Nephron progenitor cell (in vitro differentiated cells): ENCODE measurements at regions not wholly inside any gene's neighbourhood (a gene's known extent, or its start where the extent isn't known, plus 50 kb on each side); places are given as distances from the start of the nearest gene placed in this dataset.

ENCODE experiments used
- DNase-seq: peaks from one replicate; pipeline ENCODE4 v3.0.0; 2021
- H3K27ac Mint-ChIP-seq: 2 replicates; pipeline ENCODE4 v1.8.0; 2021; ENCODE audit warnings: mild to moderate bottlenecking, moderate library complexity, mixed read lengths
- H3K27me3 Mint-ChIP-seq: 2 replicates; pipeline ENCODE4 v1.8.0; 2021; ENCODE audit warnings: mild to moderate bottlenecking, low read depth, mixed read lengths; ENCODE audit not compliant: poor library complexity
- H3K36me3 Mint-ChIP-seq: 2 replicates; pipeline ENCODE4 v1.8.0; 2021; ENCODE audit warnings: low read depth, mixed read lengths
- H3K4me1 Mint-ChIP-seq: 2 replicates; pipeline ENCODE4 v1.8.0; 2021; ENCODE audit warnings: mixed read lengths
- H3K4me3 Mint-ChIP-seq: 2 replicates; pipeline ENCODE4 v1.8.0; 2021; ENCODE audit warnings: mild to moderate bottlenecking, moderate library complexity, mixed read lengths
- H3K9me3 Mint-ChIP-seq: 2 replicates; pipeline ENCODE4 v1.8.0; 2021; ENCODE audit warnings: mild to moderate bottlenecking, moderate library complexity, mixed read lengths
- TF ChIP-seq, protein P1 (sequence below): fragments of 200-600 bp; sonication (generic); IDR thresholded peaks from 2 replicates; pipeline ENCODE4 v1.5.0; 2021; ENCODE audit warnings: antibody characterized with exemption

DNA sequence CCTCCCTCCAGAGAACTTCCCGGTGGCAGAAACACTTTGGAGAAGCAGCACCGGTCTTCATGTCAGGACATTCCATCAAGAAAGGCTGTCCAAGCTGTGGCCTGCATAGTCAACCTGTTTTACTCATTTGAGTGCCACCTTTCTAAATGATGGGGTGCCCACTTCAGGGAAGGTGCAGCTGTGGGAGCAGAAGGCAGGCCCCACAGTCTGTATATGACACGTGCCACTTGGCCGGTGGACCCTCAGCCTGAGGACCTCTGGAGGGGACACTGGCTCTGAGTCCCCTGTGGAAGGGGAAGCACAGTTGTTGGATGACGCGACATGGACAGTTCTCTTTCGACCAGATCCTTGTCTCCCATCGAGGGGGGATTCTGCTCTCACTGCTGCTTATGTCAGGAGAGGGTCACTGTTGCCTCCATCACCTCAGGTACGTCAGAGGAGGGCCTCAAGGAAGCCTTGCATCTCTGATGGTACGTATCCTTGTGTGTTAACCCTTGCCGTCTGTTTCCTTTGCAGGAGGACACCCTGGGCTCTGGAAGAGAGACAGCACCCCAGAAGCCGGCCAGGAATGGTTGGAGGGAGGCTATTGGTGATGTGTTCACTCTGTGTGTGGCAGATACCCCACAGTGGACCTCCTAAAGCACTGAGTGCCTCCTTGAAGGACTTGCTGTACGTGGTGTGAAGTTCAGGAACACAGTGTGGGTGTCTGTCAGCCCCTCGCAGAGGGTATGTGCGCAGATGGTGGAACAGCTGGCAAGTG is 132.1 kb upstream of the RTL1 start:
- H3K4me1 Mint-ChIP-seq = no peaks in the 10 kb centered on the region
- DNase-seq = no peak
- H3K27me3 Mint-ChIP-seq = peaks cover 14% of the 10 kb centered on the region
- H3K9me3 Mint-ChIP-seq = peaks cover 10% of the 10 kb centered on the region
- H3K4me3 Mint-ChIP-seq = no peak overlapping the region
- TF ChIP-seq, protein P1, sequence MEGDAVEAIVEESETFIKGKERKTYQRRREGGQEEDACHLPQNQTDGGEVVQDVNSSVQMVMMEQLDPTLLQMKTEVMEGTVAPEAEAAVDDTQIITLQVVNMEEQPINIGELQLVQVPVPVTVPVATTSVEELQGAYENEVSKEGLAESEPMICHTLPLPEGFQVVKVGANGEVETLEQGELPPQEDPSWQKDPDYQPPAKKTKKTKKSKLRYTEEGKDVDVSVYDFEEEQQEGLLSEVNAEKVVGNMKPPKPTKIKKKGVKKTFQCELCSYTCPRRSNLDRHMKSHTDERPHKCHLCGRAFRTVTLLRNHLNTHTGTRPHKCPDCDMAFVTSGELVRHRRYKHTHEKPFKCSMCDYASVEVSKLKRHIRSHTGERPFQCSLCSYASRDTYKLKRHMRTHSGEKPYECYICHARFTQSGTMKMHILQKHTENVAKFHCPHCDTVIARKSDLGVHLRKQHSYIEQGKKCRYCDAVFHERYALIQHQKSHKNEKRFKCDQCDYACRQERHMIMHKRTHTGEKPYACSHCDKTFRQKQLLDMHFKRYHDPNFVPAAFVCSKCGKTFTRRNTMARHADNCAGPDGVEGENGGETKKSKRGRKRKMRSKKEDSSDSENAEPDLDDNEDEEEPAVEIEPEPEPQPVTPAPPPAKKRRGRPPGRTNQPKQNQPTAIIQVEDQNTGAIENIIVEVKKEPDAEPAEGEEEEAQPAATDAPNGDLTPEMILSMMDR = no peak
- H3K36me3 Mint-ChIP-seq = no peaks in the 10 kb centered on the region
- no peak overlapping the region for H3K27ac Mint-ChIP-seq

DNA sequence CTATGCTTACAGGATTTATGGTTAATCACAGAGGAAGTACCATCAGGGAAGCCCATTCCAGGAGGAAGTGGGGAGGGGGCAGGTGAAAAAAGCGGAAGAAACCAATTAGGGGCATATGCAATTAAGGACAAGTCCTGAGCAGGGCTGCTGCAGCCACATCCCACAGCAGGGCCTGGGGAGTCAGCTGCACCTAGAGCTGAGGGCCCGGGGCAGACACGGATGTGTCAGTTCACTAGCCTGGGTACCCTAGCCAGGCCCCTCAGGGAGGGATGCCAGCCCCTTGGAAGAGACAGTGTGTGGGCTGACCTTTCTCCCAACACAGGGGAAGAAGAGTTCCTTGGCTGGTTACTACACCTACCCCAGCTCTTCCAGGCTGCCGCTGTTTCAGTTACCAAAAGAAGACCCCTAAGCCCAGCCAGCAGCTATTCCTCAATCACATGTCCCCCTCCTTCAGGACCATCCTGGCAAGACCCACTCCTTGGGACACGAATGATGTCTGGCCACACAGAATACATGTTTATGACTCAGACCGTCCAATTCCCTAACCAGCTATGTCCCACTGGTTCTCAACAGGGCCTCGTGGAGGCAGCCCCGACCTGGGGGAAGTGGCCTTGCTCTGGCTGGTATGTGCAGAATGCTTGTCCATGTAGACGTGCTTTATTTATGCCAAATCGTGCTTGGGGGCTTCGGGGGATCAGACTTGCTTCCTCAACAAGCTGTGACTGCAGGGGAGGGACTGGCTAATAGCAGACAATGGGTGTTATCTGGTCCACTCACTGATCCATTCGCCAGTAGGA is 133.7 kb upstream of the RTL1 start:
- peaks cover 14% of the 10 kb centered on the region for H3K27me3 Mint-ChIP-seq
- no peaks in the 10 kb centered on the region for H3K4me1 Mint-ChIP-seq
- peaks cover 7% of the 10 kb centered on the region for H3K9me3 Mint-ChIP-seq
- H3K4me3 Mint-ChIP-seq = no peak overlapping the region
- no peak for DNase-seq
- H3K36me3 Mint-ChIP-seq = no peaks in the 10 kb centered on the region
- TF ChIP-seq, protein P1 = no peak
- H3K27ac Mint-ChIP-seq = no peak overlapping the region

DNA sequence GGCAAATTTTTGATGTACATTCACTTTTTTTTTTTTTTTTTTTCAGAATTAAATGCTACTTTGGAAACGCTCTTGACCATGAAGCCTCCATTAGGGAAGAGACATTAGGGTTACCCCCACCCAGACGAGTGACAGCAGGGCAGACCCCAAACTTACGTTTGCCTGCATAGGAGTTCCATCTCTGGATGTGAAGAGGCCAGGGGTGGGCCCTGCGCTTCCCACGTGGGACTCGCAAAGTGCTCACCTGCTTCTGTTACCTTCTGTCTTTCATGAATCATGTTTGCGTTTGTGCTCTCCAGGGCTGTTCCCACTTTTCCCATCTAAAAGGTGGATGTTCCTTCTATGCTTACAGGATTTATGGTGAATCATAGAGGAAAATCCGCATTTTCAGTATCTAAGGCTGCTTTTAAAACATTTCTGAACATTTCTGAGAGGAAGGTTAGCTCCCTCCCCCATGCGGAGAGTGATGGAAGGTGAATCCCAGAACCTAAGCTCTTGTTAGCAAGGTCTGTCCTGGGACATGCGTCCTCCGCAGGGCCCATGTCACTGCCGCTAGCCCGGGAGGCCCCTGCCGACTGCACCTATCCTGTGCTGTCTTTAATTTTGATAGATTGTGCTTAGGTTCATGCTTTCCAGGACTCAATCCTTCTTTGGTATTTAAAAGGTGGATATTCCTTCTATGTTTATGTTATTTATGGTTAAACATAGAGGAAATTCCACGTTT is 135.7 kb upstream of the RTL1 start:
- H3K9me3 Mint-ChIP-seq = peaks cover 6% of the 10 kb centered on the region
- no peak for DNase-seq
- TF ChIP-seq, protein P1 = no peak
- H3K4me3 Mint-ChIP-seq = no peak overlapping the region
- H3K4me1 Mint-ChIP-seq = no peaks in the 10 kb centered on the region
- no peaks in the 10 kb centered on the region for H3K36me3 Mint-ChIP-seq
- H3K27ac Mint-ChIP-seq = no peak overlapping the region
- peaks cover 14% of the 10 kb centered on the region for H3K27me3 Mint-ChIP-seq

DNA sequence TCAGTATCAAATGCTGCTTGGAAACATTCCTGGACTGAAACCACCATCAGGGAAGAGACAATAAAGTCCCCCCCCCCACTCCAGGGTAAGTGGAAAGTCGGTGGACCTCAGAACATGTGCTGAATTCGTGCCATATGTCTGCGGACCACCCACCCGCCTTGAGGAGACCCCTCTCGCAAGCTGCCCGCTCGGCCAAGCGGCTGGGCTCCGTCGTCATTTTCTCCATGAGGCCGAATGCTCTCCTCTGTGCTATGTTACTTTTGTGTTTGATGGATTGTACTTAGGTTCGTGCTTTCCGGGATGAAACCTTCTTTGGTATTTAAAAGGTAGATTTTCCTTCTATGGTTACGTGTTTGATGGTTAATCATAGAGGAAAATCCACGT is 136.2 kb upstream of the RTL1 start:
- TF ChIP-seq, protein P1 = no peak
- Mint-ChIP-seq H3K27ac (no peak overlapping the region), H3K36me3 (no peaks in the 10 kb centered on the region), H3K9me3 (peaks cover 6% of the 10 kb centered on the region), H3K4me3 (no peak overlapping the region), H3K4me1 (no peaks in the 10 kb centered on the region), H3K27me3 (peaks cover 14% of the 10 kb centered on the region)
- DNase-seq = no peak

DNA sequence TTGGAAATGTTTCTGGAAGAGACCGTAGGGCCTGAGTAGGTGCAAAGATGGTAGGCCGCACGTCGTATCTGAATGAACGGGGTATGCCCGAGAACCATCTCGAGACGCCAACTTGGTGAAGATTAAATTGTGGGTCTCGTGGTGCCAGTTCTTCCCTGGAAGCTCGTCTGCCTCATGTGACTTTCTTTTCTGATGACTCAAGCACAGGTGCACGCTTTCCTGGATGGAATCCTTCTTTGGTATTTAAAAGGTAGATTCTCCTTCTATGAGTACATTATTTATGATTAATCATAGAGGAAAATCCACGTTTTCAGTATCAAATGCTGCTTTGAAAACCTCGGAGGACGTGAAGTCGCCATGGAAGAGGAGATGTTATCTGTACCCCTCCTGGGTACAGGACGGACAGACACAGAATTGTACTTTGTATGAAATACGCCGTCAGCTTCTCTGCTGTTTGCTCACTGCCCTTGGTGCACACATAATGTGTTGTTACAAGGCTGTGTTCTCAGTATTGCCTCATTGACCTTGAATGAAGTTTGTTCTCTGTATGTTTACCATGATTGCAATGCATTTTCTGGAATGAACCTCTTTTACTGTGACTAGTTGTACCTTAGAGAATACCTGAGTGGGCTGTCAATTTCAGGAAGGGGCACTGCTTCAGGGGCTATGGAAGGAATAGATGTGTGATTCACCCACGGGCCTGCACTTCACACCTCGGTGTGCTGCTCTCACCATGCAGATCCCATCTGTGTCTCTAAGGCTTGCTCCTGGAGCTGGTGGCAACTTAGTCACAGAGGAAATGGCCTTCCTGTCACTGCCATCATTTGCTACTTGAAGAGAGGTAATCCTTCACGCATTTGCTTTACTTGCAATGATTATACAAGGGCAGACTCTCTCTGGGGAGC is 137.3 kb upstream of the RTL1 start:
- TF ChIP-seq, protein P1 = no peak
- no peaks in the 10 kb centered on the region for H3K36me3 Mint-ChIP-seq
- peaks cover 6% of the 10 kb centered on the region for H3K9me3 Mint-ChIP-seq
- DNase-seq = no peak
- peaks cover 12% of the 10 kb centered on the region for H3K27me3 Mint-ChIP-seq
- H3K27ac Mint-ChIP-seq = no peak overlapping the region
- H3K4me1 Mint-ChIP-seq = no peaks in the 10 kb centered on the region
- no peak overlapping the region for H3K4me3 Mint-ChIP-seq
